GM23338 (cell line): ENCODE measurements at regions not wholly inside any gene's neighbourhood (a gene's known extent, or its start where the extent isn't known, plus 50 kb on each side); places are given as distances from the start of the nearest gene placed in this dataset.

Experiments
- ATAC-seq: fragments of 200-7000 bp; cut with Tn5 transposase; 3 replicates; pipeline ENCODE4 v1.9.1; 2020
- DNase-seq: peaks from one replicate; pipeline ENCODE4 v3.0.0-alpha.2; 2015; ENCODE audit warnings: low spot score
- H2AFZ ChIP-seq: fragments of 200-600 bp; sonication (generic); 2 replicates; pipeline ENCODE4 v1.8.0; 2016; ENCODE audit warnings: antibody characterized with exemption, mild to moderate bottlenecking, moderate library complexity
- H3F3A ChIP-seq: fragments of 200-600 bp; sonication (generic); replicated peaks from 2 replicates; pipeline ENCODE4 v1.8.0; 2017; ENCODE audit warnings: antibody characterized with exemption, mixed run types, low read depth
- H3K27ac ChIP-seq: fragments of 200-600 bp; sonication (generic); 2 replicates; pipeline ENCODE4 v1.6.1; 2016; ENCODE audit warnings: low read depth
- H3K27me3 ChIP-seq: fragments of 200-600 bp; sonication (generic); 2 replicates; pipeline ENCODE4 v1.8.0; 2016; ENCODE audit warnings: mild to moderate bottlenecking, mixed run types, moderate library complexity; ENCODE audit not compliant: insufficient read depth
- H3K36me3 ChIP-seq: fragments of 200-600 bp; sonication (generic); 2 replicates; pipeline ENCODE4 v1.8.0; 2016; ENCODE audit warnings: mild to moderate bottlenecking; ENCODE audit not compliant: insufficient read depth
- H3K4me1 ChIP-seq: fragments of 200-600 bp; sonication (generic); 2 replicates; pipeline ENCODE4 v1.8.0; 2016; ENCODE audit warnings: mild to moderate bottlenecking, moderate library complexity; ENCODE audit not compliant: insufficient read depth
- H3K4me2 ChIP-seq: fragments of 200-600 bp; sonication (generic); 2 replicates; pipeline ENCODE4 v1.7.1; 2017; ENCODE audit warnings: mixed run types
- H3K4me3 ChIP-seq: fragments of 200-600 bp; sonication (generic); 2 replicates; pipeline ENCODE4 v1.6.1; 2016; ENCODE audit warnings: mixed run types
- H3K79me2 ChIP-seq: fragments of 200-600 bp; sonication (generic); replicated peaks from 2 replicates; pipeline ENCODE4 v1.8.0; 2017; ENCODE audit warnings: mild to moderate bottlenecking; ENCODE audit not compliant: insufficient read depth
- H3K9me2 ChIP-seq: fragments of 200-600 bp; sonication (generic); 2 replicates; pipeline ENCODE4 v1.8.0; 2017; ENCODE audit not compliant: insufficient read depth
- H4K20me1 ChIP-seq: fragments of 200-600 bp; sonication (generic); replicated peaks from 2 replicates; pipeline ENCODE4 v1.8.0; 2017; ENCODE audit warnings: mild to moderate bottlenecking; ENCODE audit not compliant: insufficient read depth
- H3K27ac Mint-ChIP-seq: 2 replicates; pipeline ENCODE4 v1.8.0; 2020; ENCODE audit warnings: inconsistent platforms, mild to moderate bottlenecking, moderate library complexity, mixed read lengths
- H3K27me3 Mint-ChIP-seq: 3 replicates; pipeline ENCODE4 v1.8.0; 2022; ENCODE audit warnings: low read depth, mild to moderate bottlenecking, moderate library complexity, mixed read lengths, inconsistent platforms; ENCODE audit not compliant: insufficient read depth, poor library complexity
- H3K36me3 Mint-ChIP-seq: 3 replicates; pipeline ENCODE4 v1.8.0; 2021; ENCODE audit warnings: low read depth, mild to moderate bottlenecking, inconsistent platforms, moderate library complexity, mixed read lengths
- H3K4me1 Mint-ChIP-seq: 3 replicates; pipeline ENCODE4 v1.8.0; 2020; ENCODE audit warnings: mild to moderate bottlenecking, inconsistent platforms, mixed read lengths
- H3K4me3 Mint-ChIP-seq: 3 replicates; pipeline ENCODE4 v1.8.0; 2021; ENCODE audit warnings: moderate library complexity, mild to moderate bottlenecking, inconsistent platforms, mixed read lengths
- H3K9me3 Mint-ChIP-seq: 3 replicates; pipeline ENCODE4 v1.8.0; 2020; ENCODE audit warnings: moderate library complexity, mild to moderate bottlenecking, inconsistent platforms, mixed read lengths
- EZH2 ChIP-seq: fragments of 200-600 bp; sonication (generic); IDR thresholded peaks from one replicate; pipeline ENCODE4 v1.8.0; 2017; ENCODE audit warnings: antibody characterized with exemption, mild to moderate bottlenecking, low read depth; ENCODE audit not compliant: unreplicated experiment
- JUNB ChIP-seq: IDR thresholded peaks from one replicate; pipeline ENCODE4 v1.6.1; 2016; ENCODE audit warnings: antibody characterized with exemption; ENCODE audit not compliant: unreplicated experiment
- POLR2AphosphoS5 ChIP-seq: IDR thresholded peaks from 2 replicates; pipeline ENCODE4 v1.6.1; 2016; ENCODE audit warnings: antibody characterized with exemption, low read depth
- REST ChIP-seq: IDR thresholded peaks from one replicate; pipeline ENCODE4 v1.6.1; 2018; ENCODE audit warnings: antibody characterized with exemption; ENCODE audit not compliant: unreplicated experiment
- STAT1 ChIP-seq: IDR thresholded peaks from one replicate; pipeline ENCODE4 v1.6.1; 2016; ENCODE audit warnings: antibody characterized with exemption; ENCODE audit not compliant: unreplicated experiment
- ZNF462 ChIP-seq: fragments of 250-450 bp; sonication (Bioruptor Pico); IDR thresholded peaks from 2 replicates; pipeline ENCODE4 v1.5.0; 2020; ENCODE audit warnings: mild to moderate bottlenecking, moderate library complexity

GRCh38 chr15:69845159-69845558 is 252.6 kb downstream of the TLE3 start (continued):
- no peak for TF ChIP-seq ZNF462 (CRISPR knock-in tag)
- TF ChIP-seq POLR2AphosphoS5: no peak
- no peak for TF ChIP-seq EZH2
- no peak for TF ChIP-seq JUNB
- no peak for TF ChIP-seq STAT1
- TF ChIP-seq REST: no peak

GRCh38 chr15:69847625-69848024 is 250.1 kb downstream of the TLE3 start:
- H3K27me3 Mint-ChIP-seq: peaks cover 14% of the 10 kb centered on the region
- no peak for DNase-seq
- ATAC-seq: no peak
- Histone ChIP-seq H3K4me1 (no peaks in the 10 kb centered on the region), H2AFZ (no peak overlapping the region), H3K4me3 (no peak overlapping the region), H3F3A (no peaks in the 10 kb centered on the region), H3K79me2 (no peaks in the 10 kb centered on the region), H3K9me2 (no peaks in the 10 kb centered on the region), H3K4me2 (no peak overlapping the region), H3K27me3 (no peaks in the 10 kb centered on the region), H3K27ac (no peak overlapping the region), H4K20me1 (no peaks in the 10 kb centered on the region), H3K36me3 (no peaks in the 10 kb centered on the region)
- no peak overlapping the region for H3K4me3 Mint-ChIP-seq
- H3K4me1 Mint-ChIP-seq: peaks cover 3% of the 10 kb centered on the region; the same call in 2 of the 3 replicates
- H3K9me3 Mint-ChIP-seq: no peaks in the 10 kb centered on the region
- no peaks in the 10 kb centered on the region for H3K36me3 Mint-ChIP-seq
- no peak overlapping the region for H3K27ac Mint-ChIP-seq
- TF ChIP-seq REST: no peak
- no peak for TF ChIP-seq POLR2AphosphoS5
